HG02759 (cell line): ENCODE measurements at regions not wholly inside any gene's neighbourhood (a gene's known extent, or its start where the extent isn't known, plus 50 kb on each side); places are given as distances from the start of the nearest gene placed in this dataset.

Experiments
- ATAC-seq: cut with Tn5 transposase; IDR thresholded peaks from one replicate; pipeline ENCODE4 v1.9.1; 2021; ENCODE audit warnings: mild to moderate bottlenecking, moderate library complexity; ENCODE audit not compliant: unreplicated experiment

- ATAC-seq, result no peak
Measured at GRCh38 chr5:77846422-77847128, 70.4 kb upstream of the TBCA start.

GRCh38 chr5:77845324-77845646 lies 69.1 kb upstream of the TBCA start:
- ATAC-seq, result no peak

- ATAC-seq, result no peak
Measured at GRCh38 chr5:77844623-77845323, 68.6 kb upstream of the TBCA start.

DNA sequence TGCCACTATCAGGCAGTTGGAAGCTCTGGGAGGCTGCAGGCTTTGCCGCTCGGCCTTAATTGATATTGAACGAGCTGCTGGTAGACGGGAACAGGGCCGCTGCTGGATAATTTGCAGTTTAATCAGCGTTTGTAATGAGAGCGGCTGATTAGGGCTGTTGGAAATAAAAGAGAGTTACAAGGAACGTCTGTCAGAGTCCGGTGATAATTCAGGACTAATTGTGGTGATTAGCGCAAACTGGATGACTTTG lies 68.2 kb upstream of the TBCA start:
- ATAC-seq, result no peak

- no peak for ATAC-seq
Measured at GRCh38 chr5:77843570-77844372, 67.6 kb upstream of the TBCA start.

DNA sequence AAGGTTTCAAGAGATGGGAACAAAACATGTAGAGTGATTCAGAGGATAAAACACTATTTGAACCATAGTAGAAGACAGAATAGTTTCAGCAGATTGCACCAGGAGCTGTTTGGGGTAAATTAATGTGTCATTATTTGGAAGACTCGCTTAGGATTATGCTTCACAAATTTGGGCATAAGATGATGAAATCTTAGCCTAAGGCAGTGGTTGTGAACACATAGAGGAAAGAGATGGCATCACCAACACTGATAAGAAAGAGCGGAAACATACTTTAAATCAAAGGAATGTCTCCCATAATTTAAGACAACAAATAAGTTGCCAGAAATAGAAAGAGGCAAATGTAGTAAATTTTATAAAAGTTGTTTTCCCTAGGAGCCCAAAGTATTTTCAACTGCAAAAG lies 66.1 kb upstream of the TBCA start:
- ATAC-seq, result no peak

DNA sequence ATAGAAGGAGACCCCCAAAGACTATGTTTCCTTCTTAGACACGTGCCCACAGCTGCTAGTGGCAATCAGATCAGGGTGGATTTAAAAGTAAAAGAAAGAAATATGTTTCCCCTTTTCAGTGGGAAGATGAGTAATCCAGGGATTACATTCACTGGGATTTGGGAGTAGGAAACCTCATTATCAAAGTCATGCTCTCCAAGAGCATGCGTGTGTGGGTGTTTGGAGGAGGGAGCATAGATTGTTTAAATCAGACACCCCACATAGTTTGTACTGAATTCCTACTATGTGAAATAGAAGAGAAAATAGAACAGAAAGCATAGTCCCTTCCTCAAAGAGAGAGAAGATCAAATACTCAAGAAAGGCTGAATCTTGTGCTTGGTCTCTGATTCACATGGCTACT lies 65.5 kb upstream of the TBCA start:
- ATAC-seq, result no peak

GRCh38 chr5:77840930-77841329 lies 64.8 kb upstream of the TBCA start:
- no peak for ATAC-seq

DNA sequence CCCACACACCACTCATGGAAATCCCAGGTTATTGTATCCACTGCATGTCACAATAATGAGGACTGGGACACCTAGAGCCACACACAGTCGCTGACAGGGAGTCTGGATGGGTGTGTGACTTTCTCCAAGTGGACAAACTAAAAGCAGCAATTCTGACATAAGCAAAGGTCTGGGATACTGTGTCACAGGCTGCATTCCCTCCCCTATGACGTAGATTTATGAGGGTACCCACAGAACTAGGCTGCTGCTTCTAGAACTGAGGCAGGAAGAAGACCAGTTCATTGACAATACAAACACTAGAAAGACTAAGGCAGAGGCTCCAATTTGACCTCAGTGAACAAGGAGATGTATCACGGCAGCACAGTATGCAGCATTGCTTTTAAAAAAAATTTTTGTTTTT lies 63.6 kb upstream of the TBCA start:
- ATAC-seq, result no peak

DNA sequence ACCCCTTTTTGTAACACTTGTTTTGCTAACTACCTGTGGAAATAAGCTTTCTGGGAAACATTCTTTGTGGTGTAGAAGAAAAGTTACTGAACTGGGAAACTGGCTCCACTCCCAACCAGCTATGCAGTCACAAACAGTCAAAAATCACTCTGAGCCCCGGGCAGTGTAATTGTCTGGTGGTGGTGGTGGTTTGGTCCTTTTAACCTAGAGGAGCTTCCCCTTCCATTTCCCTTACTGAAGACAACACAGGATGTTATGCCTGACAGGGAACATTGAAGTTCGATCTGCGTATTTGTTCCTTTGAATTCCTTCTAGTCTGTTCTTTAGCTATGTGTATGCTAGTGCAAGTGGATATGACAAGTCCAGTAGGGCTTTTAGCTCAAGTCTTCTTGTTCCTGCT lies 56.8 kb upstream of the TBCA start:
- no peak for ATAC-seq

DNA sequence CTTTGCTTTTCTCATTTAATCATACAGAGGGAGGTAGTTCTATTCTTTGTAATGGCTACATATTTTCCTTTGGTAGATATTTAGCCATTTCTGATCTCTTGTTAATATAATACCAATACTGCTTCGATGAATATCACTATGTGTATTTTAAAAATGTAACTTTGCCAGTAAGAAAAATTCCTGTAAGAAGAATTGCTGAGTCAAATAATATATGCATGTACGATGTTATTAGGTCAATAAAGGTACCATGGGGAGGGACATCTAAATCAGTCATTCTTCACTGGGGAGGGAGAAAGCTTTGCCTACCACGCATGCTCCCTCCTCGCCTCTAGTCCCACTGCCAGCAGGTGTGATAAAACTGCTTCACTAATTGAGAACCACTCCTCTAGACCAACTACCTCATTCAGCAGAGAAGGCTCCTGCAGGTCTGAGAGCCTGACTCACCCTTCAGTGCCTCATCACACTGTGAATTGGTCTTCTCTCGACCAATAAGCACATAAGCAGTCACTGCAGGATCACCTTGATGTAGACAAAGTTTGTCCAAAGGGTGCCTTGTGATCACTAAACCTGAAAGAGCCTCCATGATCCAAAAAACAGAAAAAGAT lies 56.1 kb upstream of the TBCA start:
- no peak for ATAC-seq

- no peak for ATAC-seq
Measured at GRCh38 chr5:77828445-77828844, 52.3 kb upstream of the TBCA start.
